Mucosa of descending colon (tissue), 3 donors: ENCODE measurements at regions not wholly inside any gene's neighbourhood (a gene's known extent, or its start where the extent isn't known, plus 50 kb on each side); places are given as distances from the start of the nearest gene placed in this dataset.

Experiments
- ATAC-seq: fragments of 200-7000 bp; cut with Tn5 transposase; one replicate; pipeline ENCODE4 v1.9.1; 2020; ENCODE audit warnings: mild to moderate bottlenecking, moderate library complexity
- DNase-seq, 3 donors: peaks; one replicate each; pipeline ENCODE4 v3.0.0-alpha.2; 2020
- H3K36me3 ChIP-seq: fragments of 200-600 bp; one replicate; pipeline ENCODE4 v1.8.0; 2021; ENCODE audit warnings: low read depth, mild to moderate bottlenecking
- H3K4me1 ChIP-seq: fragments of 200-600 bp; one replicate; pipeline ENCODE4 v1.8.0; 2021; ENCODE audit warnings: low read depth, mild to moderate bottlenecking
- H3K4me3 ChIP-seq: fragments of 200-600 bp; one replicate; pipeline ENCODE4 v1.8.0; 2021; ENCODE audit warnings: mild to moderate bottlenecking
- H3K9me3 ChIP-seq: fragments of 200-600 bp; one replicate; pipeline ENCODE4 v1.8.0; 2021; ENCODE audit warnings: mild to moderate bottlenecking
- intact Hi-C, 2 donors: fragments of 100-400 bp; cut with DNase I in 1 of 2; cut with micrococcal nuclease in 1 of 2; formaldehyde crosslinking; loops; one replicate each; pipeline versions ENCODE4 v1.11.0 to v1.11.1; 2022; cut with DNase I, micrococcal nuclease
- TF ChIP-seq, protein P1 (sequence below): fragments of 200-600 bp; IDR thresholded peaks from one replicate; pipeline ENCODE4 v1.8.0; 2022; ENCODE audit warnings: antibody characterized with exemption, mild to moderate bottlenecking
- donor health status: DM: no; HTN: no; CAD: no; lungs with moderate emphysema.
- donor health status: DM: no; HTN: no; CAD: no.
- donor health status: DM: no; HTN: yes; CAD: no.

DNA sequence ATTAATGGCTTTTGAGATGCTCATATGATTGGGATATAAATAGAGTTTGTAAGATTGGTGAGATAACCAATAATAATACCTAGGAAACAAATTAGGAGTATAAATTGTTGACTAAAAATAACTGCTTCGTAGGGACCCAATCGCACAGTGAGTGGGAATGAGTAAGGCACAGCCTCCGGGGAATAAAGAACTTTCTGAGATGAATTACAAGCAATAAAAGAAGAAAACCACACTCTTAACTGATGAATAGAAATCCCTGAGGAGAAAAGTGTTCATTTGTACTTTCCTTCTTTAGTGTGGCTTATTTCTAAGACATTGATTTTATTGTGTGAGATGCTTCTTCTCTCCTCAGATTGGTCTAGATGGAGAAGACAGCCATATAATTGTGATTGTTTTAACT lies 443.4 kb upstream of the PRMT6 start:
- ATAC-seq (no peak), DNase-seq (no peak)
- Histone ChIP-seq H3K9me3 (no peaks in the 10 kb centered on the region), H3K4me1 (no peaks in the 10 kb centered on the region), H3K36me3 (no peaks in the 10 kb centered on the region), H3K4me3 (no peak overlapping the region)
- TF ChIP-seq, protein P1, sequence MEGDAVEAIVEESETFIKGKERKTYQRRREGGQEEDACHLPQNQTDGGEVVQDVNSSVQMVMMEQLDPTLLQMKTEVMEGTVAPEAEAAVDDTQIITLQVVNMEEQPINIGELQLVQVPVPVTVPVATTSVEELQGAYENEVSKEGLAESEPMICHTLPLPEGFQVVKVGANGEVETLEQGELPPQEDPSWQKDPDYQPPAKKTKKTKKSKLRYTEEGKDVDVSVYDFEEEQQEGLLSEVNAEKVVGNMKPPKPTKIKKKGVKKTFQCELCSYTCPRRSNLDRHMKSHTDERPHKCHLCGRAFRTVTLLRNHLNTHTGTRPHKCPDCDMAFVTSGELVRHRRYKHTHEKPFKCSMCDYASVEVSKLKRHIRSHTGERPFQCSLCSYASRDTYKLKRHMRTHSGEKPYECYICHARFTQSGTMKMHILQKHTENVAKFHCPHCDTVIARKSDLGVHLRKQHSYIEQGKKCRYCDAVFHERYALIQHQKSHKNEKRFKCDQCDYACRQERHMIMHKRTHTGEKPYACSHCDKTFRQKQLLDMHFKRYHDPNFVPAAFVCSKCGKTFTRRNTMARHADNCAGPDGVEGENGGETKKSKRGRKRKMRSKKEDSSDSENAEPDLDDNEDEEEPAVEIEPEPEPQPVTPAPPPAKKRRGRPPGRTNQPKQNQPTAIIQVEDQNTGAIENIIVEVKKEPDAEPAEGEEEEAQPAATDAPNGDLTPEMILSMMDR: no peak
- intact Hi-C loops: no loop called here

DNA sequence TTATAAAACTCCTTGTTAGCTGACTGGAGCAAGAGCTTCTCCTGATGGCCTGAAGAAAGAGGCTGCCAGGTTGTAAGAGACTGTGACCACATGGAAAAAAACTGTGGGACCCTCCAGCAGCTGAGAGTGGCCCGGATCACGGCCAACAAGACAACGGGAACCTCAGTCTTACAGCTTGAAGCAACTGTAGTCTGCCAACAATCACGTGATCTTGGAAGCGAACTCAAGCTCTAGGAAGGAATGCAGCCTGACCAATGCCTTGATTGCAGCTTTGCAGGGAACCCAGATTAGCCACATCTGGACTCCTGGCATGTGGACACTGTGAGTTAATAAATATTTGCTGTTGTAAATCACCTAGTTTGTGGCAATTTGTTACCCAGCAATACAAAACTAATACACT lies 442.6 kb upstream of the PRMT6 start:
- ATAC-seq: no peak
- Histone ChIP-seq H3K4me1 (no peaks in the 10 kb centered on the region), H3K9me3 (no peaks in the 10 kb centered on the region), H3K4me3 (no peak overlapping the region), H3K36me3 (no peaks in the 10 kb centered on the region)
- DNase-seq: no peak
- intact Hi-C loops: no loop called here
- TF ChIP-seq, protein P1: no peak

DNA sequence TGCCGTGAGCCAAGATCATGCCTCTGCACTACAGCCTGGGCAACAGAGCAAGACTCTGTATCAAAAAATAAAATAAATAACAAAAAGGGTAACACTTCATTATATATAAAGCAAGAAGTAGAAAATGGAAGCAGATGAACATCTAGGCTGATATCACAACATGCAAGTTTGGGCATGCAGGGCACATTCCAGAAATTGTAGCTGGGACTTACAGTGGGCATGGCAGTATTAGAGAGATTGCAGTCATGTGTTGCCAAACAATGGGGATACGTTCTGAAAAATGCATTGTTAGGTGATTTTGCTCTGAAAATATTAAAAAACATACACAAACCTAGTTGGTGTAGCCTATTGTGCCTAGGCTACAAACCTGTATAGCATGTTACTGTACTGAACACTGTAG lies 441.0 kb upstream of the PRMT6 start:
- DNase-seq: no peak
- intact Hi-C loops: no loop called here
- Histone ChIP-seq H3K4me3 (no peak overlapping the region), H3K4me1 (no peaks in the 10 kb centered on the region), H3K9me3 (no peaks in the 10 kb centered on the region), H3K36me3 (no peaks in the 10 kb centered on the region)
- TF ChIP-seq, protein P1: no peak
- ATAC-seq: no peak

DNA sequence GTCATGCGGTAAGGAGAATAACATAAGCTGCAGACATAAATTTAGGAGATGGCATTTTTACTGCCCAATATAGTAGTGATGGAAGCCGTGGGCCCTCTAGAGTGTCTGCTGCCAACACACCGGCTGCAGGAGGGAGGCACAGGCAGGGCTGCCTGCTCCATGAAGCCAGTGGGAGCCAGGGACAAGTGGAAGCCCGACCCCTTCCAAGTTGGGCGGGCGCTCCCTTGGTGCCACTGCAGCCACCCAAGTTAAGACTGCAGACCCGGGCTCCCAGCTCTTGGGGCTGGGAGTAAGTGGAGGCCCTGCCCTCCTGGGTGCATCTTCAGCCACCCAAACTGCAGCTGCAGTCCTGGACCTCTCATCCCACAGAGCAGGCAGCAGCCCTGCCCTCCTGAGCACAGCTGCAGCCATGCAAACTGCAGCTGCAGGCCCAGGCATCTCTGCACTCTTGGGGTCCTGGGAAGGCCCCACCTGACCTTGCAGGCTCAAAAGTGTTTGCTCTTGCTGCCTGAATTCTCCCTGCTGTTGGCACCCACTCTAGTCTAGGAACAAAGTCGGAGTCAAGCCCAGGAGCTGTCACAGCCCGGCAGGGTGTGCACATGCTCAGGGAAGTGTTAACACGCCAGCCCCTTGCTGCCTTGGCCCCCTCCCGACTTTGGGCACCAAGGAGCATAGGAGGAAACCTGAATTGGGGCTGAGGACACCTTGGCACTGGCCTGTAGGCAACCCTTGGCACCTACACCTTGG lies 437.2 kb upstream of the PRMT6 start:
- DNase-seq (no peak), ATAC-seq (no peak)
- intact Hi-C loops: no loop called here
- no peaks in the 10 kb centered on the region for H3K36me3 ChIP-seq
- H3K4me3 ChIP-seq: no peak overlapping the region
- H3K4me1 ChIP-seq: no peaks in the 10 kb centered on the region
- H3K9me3 ChIP-seq: no peaks in the 10 kb centered on the region
- TF ChIP-seq, protein P1: no peak

DNA sequence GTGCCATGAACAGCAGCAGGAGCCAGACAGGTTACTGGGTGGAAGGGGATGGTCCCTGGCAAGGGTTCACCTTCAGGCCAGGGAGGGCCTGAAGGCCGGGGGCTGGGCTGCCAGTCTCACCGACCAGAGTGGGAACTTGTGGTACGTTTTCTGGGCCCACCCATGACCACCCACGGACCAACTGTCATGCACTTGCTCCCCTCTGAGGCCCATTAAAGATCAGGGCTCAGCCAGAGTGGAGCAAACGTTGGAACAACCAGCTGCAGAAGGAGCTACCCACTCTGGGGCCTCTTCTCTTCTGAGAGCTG lies 436.7 kb upstream of the PRMT6 start:
- no peak for DNase-seq
- TF ChIP-seq, protein P1: no peak
- intact Hi-C loops: no loop called here
- no peak overlapping the region for H3K4me3 ChIP-seq
- ATAC-seq: no peak
- no peaks in the 10 kb centered on the region for H3K36me3 ChIP-seq
- no peaks in the 10 kb centered on the region for H3K9me3 ChIP-seq
- no peaks in the 10 kb centered on the region for H3K4me1 ChIP-seq

DNA sequence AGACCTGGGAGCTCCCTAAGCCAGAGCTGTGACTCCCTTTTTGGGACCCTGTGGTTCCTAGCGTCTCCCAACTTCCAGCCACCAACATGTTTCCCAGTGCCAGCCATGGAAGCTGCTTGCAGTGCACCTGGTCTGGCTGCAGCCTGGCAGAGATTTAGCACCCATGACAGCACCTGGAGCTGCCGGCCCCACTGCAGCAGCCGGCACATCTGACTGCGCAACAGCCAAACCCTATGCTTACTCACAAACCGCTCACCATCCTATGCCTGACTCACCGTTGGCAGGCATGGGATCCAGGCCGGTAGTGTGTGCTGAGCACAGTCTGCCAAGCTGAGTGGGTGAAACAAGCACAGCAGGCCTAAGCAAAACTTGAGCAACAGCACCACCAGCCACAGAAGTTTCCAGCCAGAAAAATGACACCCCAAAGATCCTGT lies 435.9 kb upstream of the PRMT6 start:
- no peaks in the 10 kb centered on the region for H3K36me3 ChIP-seq
- TF ChIP-seq, protein P1: no peak
- ATAC-seq (no peak), DNase-seq (no peak)
- H3K4me3 ChIP-seq: no peak overlapping the region
- intact Hi-C loops: no loop called here
- no peaks in the 10 kb centered on the region for H3K9me3 ChIP-seq
- H3K4me1 ChIP-seq: no peaks in the 10 kb centered on the region
